ENCODE measurements at regions not wholly inside any gene's neighbourhood (a gene's known extent, or its start where the extent isn't known, plus 50 kb on each side); places are given as distances from the start of the nearest gene placed in this dataset.

- CTCF ChIA-PET: no interaction called here
- Histone ChIP-seq H3K4me1 (ENCODE audit: control insufficient read depth in 2 of 2, insufficient read depth in 2 of 2, low read length in 2 of 2) (no peaks in the 10 kb centered on the region), H4K20me1 (ENCODE audit: control insufficient read depth, insufficient read depth, low read length, poor library complexity, severe bottlenecking) (no peaks in the 10 kb centered on the region), H3K27ac (ENCODE audit: low read length in 2 of 2) (no peak overlapping the region), H3K36me3 (replicated peaks in 1 of 2; ENCODE audit: control extremely low read depth in 1 of 2, control insufficient read depth in 1 of 2, extremely low read depth in 1 of 2, insufficient read depth in 2 of 2, low read length in 1 of 2) (no peaks in the 10 kb centered on the region), H3K79me2 (ENCODE audit: control insufficient read depth, insufficient read depth, low read length) (no peaks in the 10 kb centered on the region), H3K9me3 (ENCODE audit: control extremely low read depth in 1 of 3, control insufficient read depth in 2 of 3, insufficient read depth in 1 of 3, low read length in 2 of 3) (no peaks in the 10 kb centered on the region), H3K9ac (ENCODE audit: low read length) (no peak overlapping the region), H3K27me3 (replicated peaks in 1 of 4; ENCODE audit: control extremely low read depth in 1 of 4, control insufficient read depth in 3 of 4, insufficient read depth in 4 of 4, low read length in 3 of 4) (peaks cover 0 to 3% (median 0%) of the 10 kb centered on the region in 4 experiments), H3K4me2 (replicated peaks; ENCODE audit: low read depth, low read length, poor library complexity, severe bottlenecking) (no peak overlapping the region), H2AFZ (ENCODE audit: insufficient read depth, low read depth, low read length, poor library complexity, severe bottlenecking) (no peak overlapping the region), H3K4me3 (ENCODE audit: control extremely low read depth in 1 of 5, extremely low read depth in 1 of 5, insufficient read depth in 1 of 5, low read depth in 2 of 5, low read length in 4 of 5) (no peak overlapping the region)
- H3K4me3 Mint-ChIP-seq: no peak overlapping the region
- no peaks in the 10 kb centered on the region for H3K9me3 Mint-ChIP-seq (ENCODE audit: insufficient read depth)
- ATAC-seq (ENCODE audit: low read depth): no peak
- H3K4me1 Mint-ChIP-seq: no peaks in the 10 kb centered on the region
- POLR2A ChIA-PET: no interaction called here
- peaks cover 17% of the 10 kb centered on the region for H3K27me3 Mint-ChIP-seq
- WGBS (ENCODE audit: insufficient coverage): no CpG with 5 or more reads among the region's 2 CpGs
- TF ChIP-seq EZH2 (IDR thresholded peaks at IDR 0.05; ENCODE audit: borderline replicate concordance, insufficient read depth, low read depth, low read length, poor library complexity, severe bottlenecking): no peak
- no peak for TF ChIP-seq CTCF (IDR thresholded peaks at IDR 0.05)
- H3K27ac Mint-ChIP-seq: no peak overlapping the region
- no peak for DNase-seq
- intact Hi-C loops (cut with micrococcal nuclease): no loop called here
These were observed 179.4 kb downstream of the RPS12 start for GRCh38 chr6:132993738-132994137.

DNA sequence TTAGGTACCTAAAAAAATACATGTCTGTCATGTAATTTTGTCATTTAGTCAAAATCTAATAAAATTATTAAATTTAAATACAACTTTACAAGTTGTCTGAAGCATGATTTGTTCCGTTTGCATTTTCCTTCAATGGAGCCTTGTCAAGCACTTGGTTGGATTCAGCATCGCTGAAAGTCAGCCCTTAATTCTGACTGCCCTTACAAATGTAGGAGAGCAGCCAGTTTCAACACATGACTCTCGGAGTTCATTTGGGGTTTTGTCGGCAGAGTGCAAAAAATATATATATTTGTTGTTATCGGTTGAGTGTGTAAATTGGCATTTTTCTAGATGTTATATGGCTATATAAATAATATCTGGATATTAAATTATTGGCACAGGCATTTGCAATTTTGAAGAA lies 180.6 kb downstream of the RPS12 start:
- no peak for TF ChIP-seq CTCF (IDR thresholded peaks at IDR 0.05)
- TF ChIP-seq EZH2 (IDR thresholded peaks at IDR 0.05; ENCODE audit: borderline replicate concordance, insufficient read depth, low read depth, low read length, poor library complexity, severe bottlenecking): no peak
- H3K9me3 ChIP-seq (ENCODE audit: control extremely low read depth in 1 of 3, control insufficient read depth in 2 of 3, insufficient read depth in 1 of 3, low read length in 2 of 3): no peaks in the 10 kb centered on the region
- Mint-ChIP-seq H3K4me3 (no peak overlapping the region), H3K4me1 (no peaks in the 10 kb centered on the region), H3K9me3 (ENCODE audit: insufficient read depth) (no peaks in the 10 kb centered on the region), H3K27me3 (peaks cover 14% of the 10 kb centered on the region), H3K27ac (no peak overlapping the region)
- ChIA-PET CTCF (no interaction called here), POLR2A (no interaction called here)
- H2AFZ ChIP-seq (ENCODE audit: insufficient read depth, low read depth, low read length, poor library complexity, severe bottlenecking): no peak overlapping the region
- intact Hi-C loops (cut with micrococcal nuclease): no loop called here
- H3K4me1 ChIP-seq (ENCODE audit: control insufficient read depth in 2 of 2, insufficient read depth in 2 of 2, low read length in 2 of 2): no peaks in the 10 kb centered on the region
- H3K4me3 ChIP-seq (ENCODE audit: control extremely low read depth in 1 of 5, extremely low read depth in 1 of 5, insufficient read depth in 1 of 5, low read depth in 2 of 5, low read length in 4 of 5): no peak overlapping the region
- H4K20me1 ChIP-seq (ENCODE audit: control insufficient read depth, insufficient read depth, low read length, poor library complexity, severe bottlenecking): no peaks in the 10 kb centered on the region
- ATAC-seq (ENCODE audit: low read depth) (no peak), DNase-seq (no peak)
- H3K4me2 ChIP-seq (replicated peaks; ENCODE audit: low read depth, low read length, poor library complexity, severe bottlenecking): no peak overlapping the region
- H3K27ac ChIP-seq (ENCODE audit: low read length in 2 of 2): no peak overlapping the region
- WGBS (ENCODE audit: insufficient coverage): 100% methylated on average over 1 of the region's 5 CpGs
- H3K79me2 ChIP-seq (ENCODE audit: control insufficient read depth, insufficient read depth, low read length): no peaks in the 10 kb centered on the region
- peaks cover 0 to 2% (median 0%) of the 10 kb centered on the region in 4 experiments for H3K27me3 ChIP-seq (replicated peaks in 1 of 4; ENCODE audit: control extremely low read depth in 1 of 4, control insufficient read depth in 3 of 4, insufficient read depth in 4 of 4, low read length in 3 of 4)
- H3K9ac ChIP-seq (ENCODE audit: low read length): no peak overlapping the region
- H3K36me3 ChIP-seq (replicated peaks in 1 of 2; ENCODE audit: control extremely low read depth in 1 of 2, control insufficient read depth in 1 of 2, extremely low read depth in 1 of 2, insufficient read depth in 2 of 2, low read length in 1 of 2): no peaks in the 10 kb centered on the region
